Smooth muscle cell (in vitro differentiated cells): ENCODE measurements at regions not wholly inside any gene's neighbourhood (a gene's known extent, or its start where the extent isn't known, plus 50 kb on each side); places are given as distances from the start of the nearest gene placed in this dataset.

Experiments
- DNase-seq: peaks from one replicate; lab custom pipeline; 2025; ENCODE audit not compliant: unreplicated experiment; lab: John Stamatoyannopoulos, UW
- H2AFZ ChIP-seq: fragments of 200-600 bp; sonication (generic); 2 replicates; pipeline ENCODE4 v1.6.0; 2016; ENCODE audit warnings: antibody characterized with exemption, low read depth, mild to moderate bottlenecking
- H3F3A ChIP-seq: fragments of 200-600 bp; sonication (generic); 2 replicates; pipeline ENCODE4 v1.6.0; 2017; ENCODE audit warnings: antibody characterized with exemption, low read depth
- H3K27ac ChIP-seq: fragments of 200-600 bp; sonication (generic); 2 replicates; pipeline ENCODE4 v1.5.1; 2016; ENCODE audit warnings: low read depth, mild to moderate bottlenecking
- H3K27me3 ChIP-seq: fragments of 200-600 bp; sonication (generic); 2 replicates; pipeline ENCODE4 v1.6.1; 2016; ENCODE audit warnings: low read depth, mild to moderate bottlenecking
- H3K36me3 ChIP-seq: fragments of 200-600 bp; sonication (generic); 2 replicates; pipeline ENCODE4 v1.5.1; 2016; ENCODE audit warnings: low read depth
- H3K4me1 ChIP-seq: fragments of 200-600 bp; sonication (generic); 2 replicates; pipeline ENCODE4 v1.5.1; 2016; ENCODE audit warnings: low read depth
- H3K4me2 ChIP-seq: fragments of 200-600 bp; sonication (generic); 2 replicates; pipeline ENCODE4 v1.6.0; 2016; ENCODE audit warnings: mild to moderate bottlenecking
- H3K4me3 ChIP-seq: fragments of 200-600 bp; sonication (generic); 2 replicates; pipeline ENCODE4 v1.5.1; 2016; ENCODE audit warnings: mild to moderate bottlenecking
- H3K79me2 ChIP-seq: fragments of 200-600 bp; sonication (generic); 2 replicates; pipeline ENCODE4 v1.6.0; 2016; ENCODE audit warnings: low read depth, mild to moderate bottlenecking
- H3K9ac ChIP-seq: fragments of 200-600 bp; sonication (generic); 2 replicates; pipeline ENCODE4 v1.6.0; 2016; ENCODE audit warnings: low read depth
- H3K9me3 ChIP-seq: fragments of 200-600 bp; sonication (generic); replicated peaks from 2 replicates; pipeline ENCODE4 v1.5.1; 2016; ENCODE audit warnings: low read depth
- H4K20me1 ChIP-seq: fragments of 200-600 bp; sonication (generic); 2 replicates; pipeline ENCODE4 v1.6.0; 2016; ENCODE audit warnings: low read depth
- WGBS: methylation state at CpG from one replicate; pipeline ENCODE4 v1.1.7; 2016; ENCODE audit warnings: low lambda C conversion rate; 5-methylcytosine and 5-hydroxymethylcytosine counted together
- TF ChIP-seq, protein P1 (sequence below): fragments of 200-600 bp; sonication (generic); IDR thresholded peaks from 2 replicates; pipeline ENCODE4 v1.5.1; 2017; ENCODE audit warnings: borderline replicate concordance, mild to moderate bottlenecking, antibody characterized with exemption; ENCODE audit not compliant: insufficient read depth, poor library complexity, severe bottlenecking

DNA sequence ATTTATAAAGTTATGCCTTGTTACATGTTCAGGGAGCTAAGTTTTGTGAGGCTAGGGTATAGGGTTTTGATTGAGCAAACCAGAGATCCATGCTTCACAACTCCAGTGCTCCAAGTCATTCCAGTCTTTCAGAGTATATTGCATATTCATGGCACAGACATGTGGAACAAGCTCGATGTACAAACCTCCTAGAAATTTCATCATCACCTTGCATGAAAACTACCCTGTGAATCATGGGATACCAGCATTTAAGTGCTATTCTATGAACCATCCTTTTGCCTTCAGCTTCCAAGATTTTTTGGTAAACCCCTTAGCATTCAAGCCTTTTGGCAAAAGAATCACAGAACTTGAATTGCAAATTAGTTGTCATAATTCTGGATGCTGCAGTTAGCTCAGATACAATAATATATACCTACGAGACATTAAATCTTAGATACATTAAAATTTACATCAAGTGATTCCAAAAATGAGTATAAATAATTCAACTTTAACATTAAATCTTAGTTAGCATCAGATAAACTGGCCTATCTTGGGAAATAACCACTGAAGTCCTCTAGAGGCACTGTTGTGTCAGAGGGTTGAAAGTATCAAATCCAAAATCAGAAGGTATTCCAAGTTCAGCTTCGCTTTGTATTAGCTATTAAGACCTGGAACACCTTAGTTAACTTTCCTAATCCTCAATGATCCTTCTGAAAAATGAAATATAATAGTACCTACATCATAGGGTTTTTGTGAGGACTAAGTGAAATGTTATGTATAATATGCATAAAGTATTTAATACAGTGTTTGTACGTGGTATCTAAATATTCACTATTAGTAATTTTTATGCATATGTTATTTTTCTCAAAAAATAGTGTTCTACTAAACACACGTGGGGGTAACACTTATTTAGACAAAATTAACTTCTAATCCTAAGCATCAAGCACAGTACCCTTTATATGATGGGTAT lies 55.5 kb upstream of the CABCOCO1 start:
- Histone ChIP-seq H3K27ac (no peak overlapping the region), H3F3A (no peaks in the 10 kb centered on the region), H3K9ac (no peak overlapping the region), H3K9me3 (no peaks in the 10 kb centered on the region), H3K4me2 (no peak overlapping the region), H3K36me3 (no peaks in the 10 kb centered on the region), H2AFZ (no peak overlapping the region), H4K20me1 (no peaks in the 10 kb centered on the region), H3K4me3 (no peak overlapping the region), H3K4me1 (no peaks in the 10 kb centered on the region), H3K79me2 (no peaks in the 10 kb centered on the region), H3K27me3 (no peaks in the 10 kb centered on the region)
- 60% methylated on average over 5 of the region's 5 CpGs for WGBS
- TF ChIP-seq, protein P1, sequence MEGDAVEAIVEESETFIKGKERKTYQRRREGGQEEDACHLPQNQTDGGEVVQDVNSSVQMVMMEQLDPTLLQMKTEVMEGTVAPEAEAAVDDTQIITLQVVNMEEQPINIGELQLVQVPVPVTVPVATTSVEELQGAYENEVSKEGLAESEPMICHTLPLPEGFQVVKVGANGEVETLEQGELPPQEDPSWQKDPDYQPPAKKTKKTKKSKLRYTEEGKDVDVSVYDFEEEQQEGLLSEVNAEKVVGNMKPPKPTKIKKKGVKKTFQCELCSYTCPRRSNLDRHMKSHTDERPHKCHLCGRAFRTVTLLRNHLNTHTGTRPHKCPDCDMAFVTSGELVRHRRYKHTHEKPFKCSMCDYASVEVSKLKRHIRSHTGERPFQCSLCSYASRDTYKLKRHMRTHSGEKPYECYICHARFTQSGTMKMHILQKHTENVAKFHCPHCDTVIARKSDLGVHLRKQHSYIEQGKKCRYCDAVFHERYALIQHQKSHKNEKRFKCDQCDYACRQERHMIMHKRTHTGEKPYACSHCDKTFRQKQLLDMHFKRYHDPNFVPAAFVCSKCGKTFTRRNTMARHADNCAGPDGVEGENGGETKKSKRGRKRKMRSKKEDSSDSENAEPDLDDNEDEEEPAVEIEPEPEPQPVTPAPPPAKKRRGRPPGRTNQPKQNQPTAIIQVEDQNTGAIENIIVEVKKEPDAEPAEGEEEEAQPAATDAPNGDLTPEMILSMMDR: peak; percentile 45
- DNase-seq: no peak

- TF ChIP-seq, protein P1: no peak
- WGBS: 85% methylated on average over 1 of the region's 1 CpG
- H3F3A ChIP-seq: no peaks in the 10 kb centered on the region
These were observed 57.5 kb upstream of the CABCOCO1 start for GRCh38 chr10:61605221-61605620.

DNA sequence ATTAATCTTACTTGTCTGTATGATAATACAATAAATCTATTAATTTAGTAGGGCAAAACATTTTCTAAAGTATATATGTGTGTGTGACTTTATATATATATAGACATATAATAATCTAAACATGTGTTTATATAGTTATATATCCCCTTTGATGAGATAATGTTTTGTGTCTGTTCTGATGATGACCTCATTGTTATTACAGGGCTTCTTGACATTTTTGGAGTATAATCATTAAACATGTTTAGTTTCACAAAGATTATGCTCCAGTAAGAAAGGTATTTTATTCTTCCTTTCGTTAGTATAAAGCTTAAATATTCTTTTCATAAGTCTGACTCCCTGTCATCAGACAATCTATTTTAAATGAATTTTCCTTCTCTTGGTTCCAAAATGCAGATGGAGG lies 62.3 kb upstream of the CABCOCO1 start:
- H3K9ac ChIP-seq: no peak overlapping the region
- H2AFZ ChIP-seq: no peak overlapping the region
- no peaks in the 10 kb centered on the region for H3F3A ChIP-seq
- no peak overlapping the region for H3K27ac ChIP-seq
- no peaks in the 10 kb centered on the region for H3K9me3 ChIP-seq
- H3K4me3 ChIP-seq: no peak overlapping the region
- TF ChIP-seq, protein P1: no peak
- H3K79me2 ChIP-seq: no peaks in the 10 kb centered on the region
- no peak for DNase-seq
- no peaks in the 10 kb centered on the region for H3K27me3 ChIP-seq
- 85% methylated on average over 1 of the region's 1 CpG for WGBS
- H3K36me3 ChIP-seq: no peaks in the 10 kb centered on the region
- H4K20me1 ChIP-seq: no peaks in the 10 kb centered on the region
- H3K4me1 ChIP-seq: no peaks in the 10 kb centered on the region
- no peak overlapping the region for H3K4me2 ChIP-seq

More at GRCh38 chr10:61605221-61605620, 57.5 kb upstream of the CABCOCO1 start:
- Histone ChIP-seq H4K20me1 (no peaks in the 10 kb centered on the region), H3K4me3 (no peak overlapping the region), H2AFZ (no peak overlapping the region), H3K4me1 (no peaks in the 10 kb centered on the region), H3K27ac (no peak overlapping the region), H3K9ac (no peak overlapping the region), H3K36me3 (no peaks in the 10 kb centered on the region), H3K9me3 (no peaks in the 10 kb centered on the region), H3K79me2 (no peaks in the 10 kb centered on the region), H3K27me3 (no peaks in the 10 kb centered on the region), H3K4me2 (no peak overlapping the region)
- no peak for DNase-seq
